NCI-H460 (cell line): ENCODE measurements at regions not wholly inside any gene's neighbourhood (a gene's known extent, or its start where the extent isn't known, plus 50 kb on each side); places are given as distances from the start of the nearest gene placed in this dataset.

Experiments used
- DNase-seq: peaks from one replicate; pipeline ENCODE4 v3.0.0-alpha.2; 2016; ENCODE audit warnings: low read depth; ENCODE audit errors: extremely low read depth

- DNase-seq, result no peak
These were observed 254.5 kb upstream of the SOX2 start for GRCh38 chr3:181457190-181457589.

- no peak for DNase-seq
These were observed 256.4 kb upstream of the SOX2 start for GRCh38 chr3:181455276-181455675.

- DNase-seq, result no peak
These were observed 257.2 kb upstream of the SOX2 start for GRCh38 chr3:181454451-181455027.

- no peak for DNase-seq
These were observed 265.0 kb upstream of the SOX2 start for GRCh38 chr3:181446741-181447140.

GRCh38 chr3:181442066-181442465 is 269.7 kb upstream of the SOX2 start:
- DNase-seq, result no peak

GRCh38 chr3:181432992-181433391 is 278.7 kb upstream of the SOX2 start:
- DNase-seq, result no peak

- no peak for DNase-seq
These were observed 280.0 kb upstream of the SOX2 start for GRCh38 chr3:181431748-181432147.

GRCh38 chr3:181425074-181425473 is 286.7 kb upstream of the SOX2 start:
- DNase-seq, result no peak

GRCh38 chr3:181418233-181418632 is 293.5 kb upstream of the SOX2 start:
- DNase-seq, result no peak

GRCh38 chr3:181417748-181418147 is 294.0 kb upstream of the SOX2 start:
- no peak for DNase-seq

GRCh38 chr3:181410870-181411269 is 300.9 kb upstream of the SOX2 start:
- no peak for DNase-seq

GRCh38 chr3:181403876-181404660 is 307.7 kb upstream of the SOX2 start:
- no peak for DNase-seq

- no peak for DNase-seq
These were observed 309.4 kb upstream of the SOX2 start for GRCh38 chr3:181402347-181402746.

GRCh38 chr3:181384970-181385369 is 326.8 kb upstream of the SOX2 start:
- DNase-seq, result no peak

- DNase-seq, result no peak
These were observed 328.0 kb upstream of the SOX2 start for GRCh38 chr3:181383760-181384159.

- DNase-seq, result no peak
These were observed 328.5 kb upstream of the SOX2 start for GRCh38 chr3:181383201-181383600.

- no peak for DNase-seq
These were observed 329.1 kb upstream of the SOX2 start for GRCh38 chr3:181382656-181383055.

- no peak for DNase-seq
These were observed 332.4 kb upstream of the SOX2 start for GRCh38 chr3:181379278-181379677.

- no peak for DNase-seq
These were observed 342.1 kb upstream of the SOX2 start for GRCh38 chr3:181369637-181370036.

- no peak for DNase-seq
These were observed 348.5 kb upstream of the SOX2 start for GRCh38 chr3:181363231-181363630.

GRCh38 chr3:181362378-181362777 is 349.3 kb upstream of the SOX2 start:
- DNase-seq, result no peak

GRCh38 chr3:181358562-181358961 is 353.2 kb upstream of the SOX2 start:
- DNase-seq, result no peak

GRCh38 chr3:181358060-181358459 is 353.7 kb upstream of the SOX2 start:
- DNase-seq, result no peak
